Neural progenitor cell (in vitro differentiated cells): ENCODE measurements at regions not wholly inside any gene's neighbourhood (a gene's known extent, or its start where the extent isn't known, plus 50 kb on each side); places are given as distances from the start of the nearest gene placed in this dataset.

Experiments used
- EZH2 ChIP-seq: fragments of 200-600 bp; sonication (generic); IDR thresholded peaks from 2 replicates; pipeline ENCODE4 v1.6.1; 2017; ENCODE audit warnings: antibody characterized with exemption, mild to moderate bottlenecking, moderate library complexity
- EZH2phosphoT487 ChIP-seq: fragments of 200-600 bp; sonication (generic); IDR thresholded peaks from 2 replicates; pipeline ENCODE4 v1.6.1; 2017; ENCODE audit warnings: antibody characterized with exemption

- TF ChIP-seq EZH2 (no peak), EZH2phosphoT487 (no peak)
Measured at GRCh38 chr20:59402681-59403080, 102.3 kb downstream of the EDN3 start.
